Spleen (tissue), 7 donors: ENCODE measurements at regions not wholly inside any gene's neighbourhood (a gene's known extent, or its start where the extent isn't known, plus 50 kb on each side); places are given as distances from the start of the nearest gene placed in this dataset.

Experiments
- POLR2A ChIP-seq, 3 donors: fragments of 450-650 bp; IDR thresholded peaks; one replicate each; pipeline ENCODE4 v1.5.1; 2017; ENCODE audit warnings: antibody characterized with exemption in 3 of 3, mild to moderate bottlenecking in 1 of 3
- TF ChIP-seq, protein P1 (sequence below), 11 experiments: fragments of 200-600 bp in 7 of 11; fragments of 450-650 bp in 4 of 11; sonication (generic) in 4 of 11; IDR thresholded peaks in 8 of 11; conservative IDR thresholded peaks in 3 of 11; 1 replicate in 7 of 11; 2 replicates in 4 of 11; pipeline versions ENCODE4 v1.4.0 to v1.8.0; 2016 to 2021; ENCODE audit warnings: antibody characterized with exemption in 11 of 11, inconsistent platforms in 4 of 11, mild to moderate bottlenecking in 1 of 11
- donor health status: DM: no; HTN: no; CAD: no; lungs with moderate emphysema.
- donor health status: DM: no; HTN: no; CAD: no.
- donor health status: DM: no; HTN: no; CAD: no.

DNA sequence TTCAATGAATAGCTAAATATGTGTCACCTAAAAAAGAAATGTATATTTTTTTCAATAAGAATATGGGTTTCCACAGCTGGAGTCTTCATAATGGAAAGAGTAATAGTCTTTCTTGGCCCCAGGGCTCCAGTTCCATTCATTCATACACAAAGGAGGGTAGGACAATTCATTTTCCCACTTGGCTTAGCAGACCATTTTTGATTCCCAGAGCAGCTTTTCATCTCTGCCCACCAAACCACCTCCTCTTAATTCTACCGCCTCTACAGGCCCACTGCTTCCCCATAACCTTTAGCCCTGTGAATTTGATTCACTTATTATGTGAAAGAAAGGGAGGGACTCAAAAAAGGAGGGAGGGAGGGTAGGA lies 129.9 kb upstream of the PAK3 start:
- TF ChIP-seq, protein P1, sequence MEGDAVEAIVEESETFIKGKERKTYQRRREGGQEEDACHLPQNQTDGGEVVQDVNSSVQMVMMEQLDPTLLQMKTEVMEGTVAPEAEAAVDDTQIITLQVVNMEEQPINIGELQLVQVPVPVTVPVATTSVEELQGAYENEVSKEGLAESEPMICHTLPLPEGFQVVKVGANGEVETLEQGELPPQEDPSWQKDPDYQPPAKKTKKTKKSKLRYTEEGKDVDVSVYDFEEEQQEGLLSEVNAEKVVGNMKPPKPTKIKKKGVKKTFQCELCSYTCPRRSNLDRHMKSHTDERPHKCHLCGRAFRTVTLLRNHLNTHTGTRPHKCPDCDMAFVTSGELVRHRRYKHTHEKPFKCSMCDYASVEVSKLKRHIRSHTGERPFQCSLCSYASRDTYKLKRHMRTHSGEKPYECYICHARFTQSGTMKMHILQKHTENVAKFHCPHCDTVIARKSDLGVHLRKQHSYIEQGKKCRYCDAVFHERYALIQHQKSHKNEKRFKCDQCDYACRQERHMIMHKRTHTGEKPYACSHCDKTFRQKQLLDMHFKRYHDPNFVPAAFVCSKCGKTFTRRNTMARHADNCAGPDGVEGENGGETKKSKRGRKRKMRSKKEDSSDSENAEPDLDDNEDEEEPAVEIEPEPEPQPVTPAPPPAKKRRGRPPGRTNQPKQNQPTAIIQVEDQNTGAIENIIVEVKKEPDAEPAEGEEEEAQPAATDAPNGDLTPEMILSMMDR (IDR thresholded peaks at IDR 0.05 in 8 of 11, conservative IDR thresholded peaks at IDR 0.05 in 3 of 11), result no peak
- no peak for TF ChIP-seq POLR2A (IDR thresholded peaks at IDR 0.05)
